Stimulated activated CD4-positive, alpha-beta T cell treated with anti-CD3 and anti-CD28 coated beads, Interleukin-1b, Interleukin-23, amount 100 ng/mL, for 4 hours (primary cell): ENCODE measurements at regions not wholly inside any gene's neighbourhood (a gene's known extent, or its start where the extent isn't known, plus 50 kb on each side); places are given as distances from the start of the nearest gene placed in this dataset.

Experiments
- DNase-seq, 2 donors: peaks; one replicate each; pipeline ENCODE4 v3.0.0-alpha.2; 2020; ENCODE audit warnings: low read depth in 2 of 2

DNA sequence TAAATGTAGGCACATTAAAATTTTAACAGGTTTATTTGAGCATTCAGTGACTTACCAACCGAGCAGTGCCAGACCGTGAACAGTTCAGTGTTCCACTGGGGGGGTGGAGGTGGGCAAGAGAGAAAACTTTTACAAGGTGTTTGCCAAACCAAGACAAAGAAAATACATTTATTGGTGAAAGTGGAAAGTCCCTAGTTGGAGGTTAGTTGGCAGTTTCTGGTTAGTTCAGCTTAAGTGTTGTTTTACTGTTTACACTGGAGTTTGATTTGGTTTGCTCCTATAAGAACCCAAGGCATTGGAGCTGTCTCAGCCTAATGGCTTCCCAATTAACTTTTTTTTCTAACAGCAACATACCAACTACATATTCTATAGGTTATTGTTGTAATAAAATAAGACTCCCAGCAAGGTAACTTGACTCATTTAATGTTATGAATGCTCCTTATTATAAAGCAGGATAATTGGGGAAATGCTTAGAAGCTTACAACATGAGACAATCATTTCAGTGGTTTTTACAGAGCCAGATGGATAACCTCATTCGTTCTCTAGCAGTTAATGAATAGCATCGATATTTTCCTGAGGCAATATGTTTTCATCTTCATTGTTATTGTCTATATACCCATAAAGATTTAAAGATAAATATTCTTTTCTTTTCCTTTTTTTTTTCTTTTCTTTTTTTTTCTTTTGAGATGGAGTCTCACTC is 115.8 kb downstream of the ETNK1 start:
- DNase-seq = no peak

DNA sequence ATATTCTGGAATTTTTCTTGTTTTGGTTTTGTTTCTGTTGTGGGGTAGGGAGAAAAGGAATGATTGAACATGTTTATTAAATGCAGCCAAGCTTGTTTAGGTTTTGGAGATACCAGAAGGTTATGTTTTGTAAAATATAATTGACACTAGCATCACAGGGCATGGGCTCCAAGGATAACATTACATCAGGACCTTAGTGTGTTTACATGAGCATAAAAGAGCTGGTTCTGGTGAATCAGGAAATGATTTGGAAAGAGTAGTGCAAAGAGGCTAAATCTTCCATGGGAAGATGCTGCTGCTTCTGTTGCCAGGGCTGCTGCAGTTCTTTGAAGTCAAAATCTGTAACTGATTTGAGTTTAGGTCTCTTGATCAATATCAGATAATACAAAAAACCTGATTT is 118.7 kb downstream of the ETNK1 start:
- no peak for DNase-seq

DNA sequence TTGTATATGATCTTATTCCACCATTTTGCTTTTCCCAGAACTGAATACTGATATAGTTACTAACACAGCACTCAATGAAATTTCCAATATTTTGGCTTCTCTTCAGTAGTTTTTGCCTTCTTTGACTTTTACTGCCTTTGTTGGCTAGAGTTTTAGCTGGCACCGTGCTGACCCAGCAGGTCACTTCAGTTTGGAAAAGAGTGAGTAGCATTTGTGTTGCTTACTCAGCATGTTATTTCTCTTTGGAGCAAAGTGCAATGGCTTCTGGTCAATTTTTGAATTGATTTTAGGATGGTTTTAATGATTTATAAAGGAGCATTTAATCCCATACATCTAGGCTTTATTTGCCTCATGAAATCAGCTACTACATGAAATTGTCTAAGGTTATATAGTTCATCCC is 119.2 kb downstream of the ETNK1 start:
- no peak for DNase-seq

DNA sequence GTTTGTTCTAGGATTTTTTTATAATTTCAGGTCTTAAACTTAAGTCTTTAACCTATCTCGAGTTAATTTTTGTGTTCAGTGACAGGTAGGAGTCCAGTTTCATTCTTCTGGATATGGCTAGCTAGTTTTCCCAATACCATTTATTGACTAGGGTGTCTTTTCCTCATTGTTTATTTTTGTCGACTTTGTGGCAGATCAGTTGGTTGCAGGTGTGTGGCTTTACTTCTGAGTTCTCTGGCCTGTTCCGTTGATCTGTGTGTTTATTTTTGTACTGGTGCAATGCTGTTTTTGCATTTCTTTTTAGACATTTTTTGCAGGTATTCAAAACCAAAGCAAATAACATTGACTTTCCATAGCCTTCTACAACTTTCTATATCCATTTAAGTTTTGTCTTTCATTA is 121.7 kb downstream of the ETNK1 start:
- DNase-seq = no peak

DNA sequence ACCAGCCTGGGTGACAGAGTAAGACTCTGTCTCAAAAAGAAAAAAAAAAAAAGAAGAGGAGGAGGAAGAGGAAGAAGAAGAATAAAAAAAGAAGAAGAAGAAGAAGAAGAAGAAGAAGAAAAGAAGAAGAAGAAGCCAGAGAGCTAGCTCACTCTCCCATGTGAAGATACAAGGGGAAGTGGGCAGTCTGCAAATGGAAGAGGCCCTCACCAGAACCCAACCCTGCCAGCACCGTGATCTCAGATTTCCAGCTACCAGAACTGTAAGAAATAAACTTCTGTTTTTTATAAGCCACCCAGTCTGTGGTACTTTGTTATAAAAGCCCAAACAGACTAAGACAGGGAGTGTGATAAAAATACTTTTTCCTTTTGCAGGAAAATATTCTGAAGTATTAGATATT is 130.7 kb downstream of the ETNK1 start:
- no peak for DNase-seq

DNA sequence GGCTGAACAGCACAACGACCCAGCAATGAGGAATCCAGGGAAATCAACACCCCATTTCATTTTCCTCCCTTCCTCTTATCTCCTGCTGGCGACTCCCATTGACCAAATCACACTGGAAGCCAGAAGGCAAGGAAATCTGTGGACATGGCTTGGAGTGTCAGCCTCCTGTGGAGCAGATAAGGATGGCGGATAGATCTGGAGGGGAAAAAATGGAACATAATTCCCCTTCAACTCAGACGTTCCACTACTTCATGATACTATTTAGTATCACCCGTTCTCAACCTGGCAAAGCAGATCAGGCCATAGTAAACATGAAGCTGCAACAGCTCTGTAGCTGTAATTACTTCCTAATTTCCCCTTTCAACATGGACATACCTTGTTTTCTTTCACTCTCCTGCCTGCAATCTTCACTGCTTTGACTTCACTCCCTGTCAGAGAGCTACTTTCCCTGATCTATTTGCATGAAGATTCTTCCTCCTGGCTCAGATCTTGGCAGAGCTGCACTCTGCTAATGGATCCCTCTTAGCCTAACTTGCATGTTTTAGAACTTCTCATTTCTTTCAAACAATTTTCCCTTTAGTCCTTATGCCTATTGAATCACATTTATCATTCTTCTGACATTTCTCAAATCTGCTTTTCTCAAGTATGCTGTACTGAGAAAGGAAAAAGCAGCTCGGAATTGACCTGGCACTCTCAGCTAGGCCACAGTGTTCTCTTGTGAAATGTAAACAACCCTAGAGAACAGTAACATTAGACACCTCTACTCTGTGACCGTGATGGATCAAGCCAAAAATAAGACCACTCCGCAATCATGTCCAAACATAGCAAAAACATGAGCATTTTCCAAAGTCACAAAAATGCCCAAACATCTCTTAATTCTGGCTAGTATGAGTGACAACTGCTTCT is 135.1 kb downstream of the ETNK1 start:
- no peak for DNase-seq

DNA sequence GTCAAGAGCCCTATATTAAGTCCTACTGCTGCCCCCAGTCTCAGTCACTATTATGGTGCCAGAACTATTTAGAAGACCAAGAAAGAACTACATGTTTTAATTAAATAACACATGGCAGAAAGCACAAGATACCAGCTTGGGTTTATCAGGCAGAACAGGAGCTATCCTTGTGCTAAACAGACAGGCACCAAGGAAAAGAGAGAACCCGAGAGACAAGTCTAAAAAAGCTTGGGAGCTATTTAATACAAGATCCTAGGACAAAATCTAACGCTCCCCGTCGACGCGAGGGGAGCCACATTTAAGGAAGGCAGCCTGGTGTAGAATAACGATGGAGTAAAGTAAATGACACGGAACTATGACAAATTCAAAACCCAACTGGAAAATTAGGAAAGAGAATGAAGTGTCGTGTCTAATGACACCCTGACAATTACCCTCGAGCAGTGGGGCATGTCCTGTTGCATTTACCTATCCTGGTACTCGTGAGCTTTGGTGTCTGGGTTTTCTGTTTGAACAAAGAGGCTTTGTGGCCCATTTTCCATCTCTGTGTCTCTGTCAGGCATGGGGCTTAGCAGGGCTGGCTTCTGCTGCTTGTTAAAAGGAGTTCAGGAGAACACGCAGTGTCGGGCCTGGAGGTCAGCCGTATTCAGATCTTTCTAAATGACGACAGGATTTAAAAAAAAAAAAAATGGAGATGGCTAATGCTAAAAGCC is 140.6 kb downstream of the ETNK1 start:
- no peak for DNase-seq

DNA sequence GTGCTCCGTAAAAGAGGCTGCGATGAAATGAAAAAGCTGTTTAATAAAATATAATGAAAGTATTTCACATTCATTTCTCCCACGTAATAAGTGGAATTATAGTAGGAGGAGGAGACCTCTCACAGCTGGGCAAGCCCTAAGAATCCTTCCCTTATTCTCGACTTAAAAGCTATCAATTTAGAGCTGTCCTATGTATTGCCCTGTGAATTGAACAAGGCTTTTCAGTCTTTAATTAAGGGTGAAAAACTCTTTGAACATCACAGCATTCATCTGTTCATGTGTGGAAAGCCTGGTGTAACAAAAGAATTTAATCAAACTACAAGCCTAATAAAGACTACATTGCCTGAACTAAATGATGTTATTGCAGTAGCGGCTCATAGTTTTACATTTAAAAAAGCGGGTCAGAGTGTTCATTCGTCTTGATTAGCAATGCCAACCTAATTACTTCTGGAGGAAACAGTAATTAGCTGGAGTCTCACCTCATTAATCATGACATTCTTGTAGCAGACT is 142.0 kb downstream of the ETNK1 start:
- DNase-seq = no peak

DNA sequence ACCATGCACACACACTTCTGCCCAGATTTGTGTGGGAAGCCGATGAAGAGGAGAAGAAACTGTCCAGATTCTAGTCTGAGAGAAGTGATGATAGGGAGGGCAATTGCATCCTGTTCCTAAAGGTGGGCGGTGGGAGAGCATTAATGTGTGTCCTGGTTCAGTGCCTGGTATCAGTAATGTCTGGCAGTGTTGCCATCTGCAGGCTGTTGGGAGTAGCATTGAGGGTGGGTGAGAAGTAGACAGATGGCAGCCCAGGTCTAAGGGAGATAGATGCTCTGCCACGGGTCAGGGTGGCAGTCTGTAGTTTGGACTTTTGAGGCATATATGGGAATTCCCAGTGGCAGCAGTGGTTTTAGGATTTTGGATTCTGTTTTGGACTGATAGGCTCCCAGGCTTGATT is 156.4 kb downstream of the ETNK1 start:
- no peak for DNase-seq

DNA sequence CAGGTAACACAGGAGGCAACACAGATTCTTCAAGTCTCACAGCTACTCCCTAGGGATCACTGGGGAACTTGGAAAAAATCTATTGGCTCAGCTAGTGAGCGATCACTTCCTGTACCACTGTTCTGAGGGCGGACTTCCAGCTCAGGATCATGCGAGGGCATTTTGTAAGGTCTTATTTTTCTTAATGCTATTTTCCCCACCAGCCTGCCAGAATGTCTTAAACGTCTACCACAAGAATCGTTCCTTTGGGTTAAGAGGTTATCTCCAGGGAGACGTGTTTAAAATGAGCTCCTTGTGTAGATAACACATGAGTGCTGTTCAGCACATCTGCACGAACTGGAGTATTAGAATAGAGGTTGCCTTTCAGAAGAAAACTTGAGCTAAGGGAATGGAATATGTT is 162.6 kb downstream of the ETNK1 start:
- DNase-seq = no peak

DNA sequence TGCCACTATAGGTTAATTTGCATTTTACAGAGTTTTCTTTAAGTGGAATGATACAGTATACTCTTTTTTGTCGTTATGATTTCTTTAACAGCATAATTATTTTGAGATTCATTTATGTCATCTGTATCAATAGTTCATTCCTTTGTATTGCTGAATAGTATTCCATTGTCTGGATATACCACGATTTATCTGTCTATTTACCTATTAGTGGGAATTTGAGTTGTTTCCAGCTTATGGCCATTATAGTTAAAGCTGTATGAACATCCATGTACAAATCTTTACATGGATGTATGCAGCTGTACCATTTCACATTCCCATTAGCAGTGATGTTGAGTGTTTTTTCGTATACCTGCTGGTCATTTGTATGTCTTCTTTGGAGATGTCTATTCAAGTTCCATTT is 163.9 kb downstream of the ETNK1 start:
- no peak for DNase-seq

DNA sequence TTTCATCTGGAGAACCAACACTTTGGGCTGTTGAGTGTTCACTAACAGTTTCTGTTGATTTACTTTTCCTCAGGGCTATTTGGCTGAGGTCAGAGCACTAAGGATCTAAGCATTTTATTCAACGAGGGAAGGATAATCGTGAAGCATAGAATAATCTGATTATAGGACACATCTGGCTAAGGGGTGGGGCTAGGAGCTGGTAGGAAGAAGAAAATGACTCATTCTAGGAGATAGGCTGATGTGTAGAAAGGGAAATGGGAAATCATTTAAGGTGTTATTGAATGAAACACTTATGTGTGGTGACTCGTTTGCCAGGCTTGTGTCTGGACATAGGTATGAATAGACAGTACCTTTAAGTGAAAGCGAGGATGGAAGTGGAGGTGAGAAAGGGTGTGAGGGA is 167.2 kb downstream of the ETNK1 start:
- DNase-seq = no peak

DNA sequence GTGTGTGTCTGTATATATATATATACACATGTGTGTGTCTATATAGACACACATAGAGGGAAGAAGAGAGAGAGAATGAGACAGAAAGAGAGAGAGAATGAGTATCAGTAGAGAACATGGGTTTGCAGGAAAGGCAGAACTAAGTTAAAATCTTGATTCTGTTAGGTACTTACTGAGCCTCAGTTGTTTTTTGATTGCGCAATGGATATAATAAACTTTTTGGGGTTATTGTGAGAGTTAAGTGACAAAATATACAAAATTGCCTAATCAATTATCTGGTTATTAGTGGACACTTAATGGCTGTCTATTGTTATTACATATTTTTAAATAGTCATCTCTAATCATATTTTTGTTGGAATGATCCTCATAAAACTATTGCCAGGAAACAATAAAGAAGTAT is 169.0 kb downstream of the ETNK1 start:
- no peak for DNase-seq

DNA sequence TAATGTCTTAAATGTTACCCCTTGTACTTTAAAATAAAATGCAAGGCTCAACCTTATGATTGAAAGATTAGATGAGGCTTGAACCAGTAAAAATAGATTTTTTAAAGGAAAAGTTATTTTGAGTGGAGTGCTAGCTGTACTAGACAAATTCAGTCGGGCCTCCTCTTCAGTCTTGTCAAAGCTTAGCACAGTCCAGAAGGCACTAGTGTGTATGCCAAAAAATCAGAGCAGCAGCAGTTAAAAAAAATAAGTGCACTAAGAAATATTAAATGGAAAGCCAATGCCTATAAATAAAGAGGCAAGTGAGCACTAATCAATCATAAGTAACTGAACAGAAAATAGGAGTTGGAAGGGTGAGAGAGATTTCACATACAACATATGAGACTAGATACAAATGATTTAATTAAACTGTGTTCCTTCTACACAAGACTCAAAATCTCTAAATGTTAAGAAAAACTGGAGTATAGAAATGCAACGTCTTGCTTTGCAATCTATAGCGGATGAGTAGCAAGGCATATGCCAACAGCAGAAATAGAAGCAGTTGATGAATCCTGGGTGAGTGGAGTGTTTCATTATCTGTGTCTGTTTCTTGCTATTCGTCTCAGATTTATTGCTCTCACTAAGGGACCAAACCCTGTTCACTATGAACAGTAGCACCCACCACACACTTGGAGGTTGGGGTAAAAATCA is 172.1 kb downstream of the ETNK1 start:
- no peak for DNase-seq

DNA sequence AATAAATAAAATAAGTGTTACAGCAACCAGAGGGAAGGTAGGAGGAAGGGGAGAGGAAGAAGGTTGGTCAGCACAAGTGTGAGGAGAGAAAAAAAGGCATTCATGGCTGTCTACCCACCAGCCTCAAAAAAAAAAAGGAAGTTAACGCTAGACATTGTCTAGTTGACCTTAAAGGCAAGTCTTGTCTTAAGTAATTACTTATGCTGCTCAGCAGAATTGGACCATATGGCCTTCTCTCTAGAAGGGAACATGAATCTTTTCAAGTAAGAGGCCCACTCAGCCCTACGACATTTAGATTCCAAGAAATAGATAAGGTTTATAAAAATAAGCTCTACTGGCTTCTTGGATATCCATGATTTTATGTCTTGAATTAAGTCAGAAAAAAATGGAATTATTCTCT is 172.7 kb downstream of the ETNK1 start:
- no peak for DNase-seq

DNA sequence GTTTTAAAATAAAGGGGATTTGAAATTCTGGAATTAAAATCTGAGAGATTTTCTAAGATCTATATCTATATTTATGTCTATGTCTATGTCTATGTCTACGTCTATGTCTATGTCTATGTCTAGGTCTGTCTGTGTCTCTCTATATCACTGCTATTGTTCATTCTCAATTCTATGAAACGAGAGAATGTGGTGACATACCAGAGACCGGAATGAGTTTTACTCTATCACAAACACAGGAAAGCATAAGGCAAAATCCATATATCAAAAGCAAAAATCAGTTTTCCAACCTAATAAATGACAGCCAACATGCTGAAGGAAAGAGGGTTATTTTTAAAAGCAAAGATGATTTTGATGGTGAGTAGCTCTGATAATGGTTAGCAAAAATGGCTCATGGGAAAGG is 173.1 kb downstream of the ETNK1 start:
- no peak for DNase-seq

DNA sequence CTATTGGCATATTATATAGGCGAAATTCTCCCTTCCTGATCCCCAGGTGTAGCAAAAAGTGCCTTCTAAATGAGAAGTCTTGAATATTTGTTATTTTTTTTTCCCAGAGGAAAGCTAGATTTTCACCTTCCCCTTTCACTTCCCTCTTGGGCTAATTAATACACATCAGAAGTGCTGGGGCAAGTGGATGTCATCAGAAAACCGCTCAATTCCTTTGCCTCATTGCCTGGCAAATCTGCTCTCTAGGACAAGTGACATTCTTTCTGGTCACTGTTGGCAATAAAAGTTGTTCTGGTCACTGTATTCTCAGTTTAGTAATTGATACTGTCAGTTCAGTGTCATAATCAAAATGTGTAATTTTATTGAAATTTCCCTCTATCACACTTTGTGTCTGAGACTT is 174.5 kb downstream of the ETNK1 start:
- DNase-seq = no peak

DNA sequence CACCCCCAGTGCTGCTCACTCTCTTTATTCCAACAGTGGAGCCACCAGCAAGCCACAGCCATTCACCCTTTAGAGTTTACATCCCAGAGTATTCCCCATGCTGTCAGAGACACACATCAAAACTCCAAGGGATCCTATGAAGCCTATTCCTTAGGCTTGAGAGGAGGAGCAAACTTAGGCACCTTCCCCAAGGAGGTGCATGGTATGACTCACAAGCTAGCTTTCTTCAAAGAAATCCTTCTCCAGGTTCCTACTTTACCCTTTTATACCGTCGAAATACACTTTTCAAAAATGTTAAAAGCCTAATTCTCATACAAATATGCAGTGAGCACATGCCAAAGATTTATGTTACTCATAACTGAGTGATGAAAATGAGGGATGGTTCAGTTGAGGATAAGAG is 175.4 kb downstream of the ETNK1 start:
- no peak for DNase-seq

DNA sequence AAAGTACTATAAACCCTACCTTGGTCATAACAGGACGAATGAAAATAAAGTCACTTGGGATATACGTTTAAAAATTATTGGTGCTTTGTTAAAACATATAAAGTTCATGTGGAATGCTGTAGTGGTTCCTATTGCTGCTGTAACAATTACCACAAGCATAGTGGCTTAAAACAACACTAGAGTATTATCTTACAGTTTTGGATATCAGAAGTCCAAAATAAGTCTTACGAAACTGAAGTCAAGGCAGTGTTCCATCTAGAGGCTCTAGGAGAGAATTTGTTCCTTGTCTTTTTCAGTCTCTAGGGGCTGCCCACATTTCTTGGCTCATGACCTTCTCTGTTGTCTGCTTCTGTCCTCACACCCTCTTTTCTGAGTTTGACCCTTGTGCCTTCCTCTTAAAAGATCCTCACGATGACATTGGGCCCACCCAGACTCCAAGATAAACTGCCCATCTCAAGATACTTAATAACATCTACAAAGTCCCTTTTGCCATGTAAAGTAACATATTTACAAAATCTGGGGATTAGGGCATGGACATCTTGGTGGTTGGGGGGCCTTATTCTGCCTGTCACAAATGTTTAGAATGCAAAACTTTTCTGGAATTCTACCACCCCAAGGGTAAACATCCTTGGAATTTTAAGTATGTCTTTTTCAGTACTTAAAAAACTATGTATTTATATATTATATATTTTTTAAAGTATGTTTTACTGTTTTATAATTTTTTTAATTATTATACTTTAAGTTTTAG is 178.1 kb downstream of the ETNK1 start:
- DNase-seq = no peak

DNA sequence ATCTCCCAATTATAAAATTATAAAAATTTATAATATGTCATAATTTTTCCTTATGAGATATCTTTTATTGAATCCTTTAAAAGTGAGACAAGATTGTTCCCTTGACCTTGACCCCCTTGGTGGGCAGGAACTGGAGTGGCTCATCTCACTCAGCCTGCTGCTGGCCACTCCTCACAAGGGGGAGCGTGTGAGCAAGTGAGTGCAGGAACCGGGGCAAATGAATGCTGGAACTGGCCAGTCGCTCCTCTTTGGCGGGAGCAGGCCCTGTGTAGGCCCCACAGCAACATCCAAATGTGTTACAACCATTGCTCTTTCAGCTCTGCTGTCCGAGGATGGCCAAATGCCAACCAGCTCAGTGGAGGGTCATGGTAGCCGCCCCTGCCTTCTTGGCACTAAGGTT is 178.8 kb downstream of the ETNK1 start:
- no peak for DNase-seq

DNA sequence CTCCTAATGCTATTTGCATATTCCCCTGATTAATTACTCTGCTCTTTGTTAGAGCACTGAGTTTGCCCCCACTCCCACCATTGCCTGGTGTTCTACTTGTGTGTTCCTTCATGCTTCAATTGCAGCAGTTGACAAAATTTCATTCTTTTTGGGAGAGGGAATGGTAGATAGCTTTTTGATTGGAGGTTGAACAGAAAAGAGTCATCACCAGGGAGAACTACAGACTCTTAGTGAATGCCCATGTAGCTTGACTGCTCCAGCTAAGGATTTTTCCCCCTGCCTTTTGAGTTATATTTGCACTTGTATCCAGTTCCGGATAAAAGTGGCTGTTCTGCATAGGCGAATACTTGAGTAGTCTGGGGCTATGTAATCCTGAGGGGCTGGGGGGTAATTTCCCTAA is 183.9 kb downstream of the ETNK1 start:
- DNase-seq = no peak
